Panc1 (cell line): ENCODE measurements at regions not wholly inside any gene's neighbourhood (a gene's known extent, or its start where the extent isn't known, plus 50 kb on each side); places are given as distances from the start of the nearest gene placed in this dataset.

Experiments used
- ATAC-seq: fragments of 200-7000 bp; cut with Tn5 transposase; 2 replicates; pipeline ENCODE4 v1.9.1; 2020; ENCODE audit warnings: mild to moderate bottlenecking, moderate library complexity
- BruUV-seq: library from RNA; stranded (reverse); fragments of 400-500 nt; replicated peaks from 2 replicates; lab custom pipeline; 2021; lab: Mats Ljungman, UMichigan
- CTCF ChIA-PET: fragments of 300-600 bp; sonication (Branson Sonifier 250); formaldehyde crosslinking; loops from one replicate; lab custom pipeline; 2022; ENCODE audit warnings: antibody characterized with exemption; lab: Charles Lee
- POLR2A ChIA-PET: fragments of 300-600 bp; sonication (Branson Sonifier 250); formaldehyde crosslinking; loops from one replicate; lab custom pipeline; 2022; ENCODE audit warnings: antibody characterized with exemption; lab: Charles Lee
- DNase-seq: peaks from one replicate; pipeline ENCODE4 v3.0.0-alpha.2; 2010; ENCODE audit warnings: low read depth, low spot score
- H3K27ac ChIP-seq: 2 replicates; pipeline ENCODE4 v1.5.1; 2011; ENCODE audit warnings: mild to moderate bottlenecking, low read length, inconsistent platforms
- H3K27me3 ChIP-seq: fragments of 200-500 bp; sonication (Bioruptor generic); 2 replicates; pipeline ENCODE4 v1.6.0; 2014; ENCODE audit warnings: low read length, inconsistent platforms; ENCODE audit not compliant: control insufficient read depth, insufficient read depth
- H3K36me3 ChIP-seq: fragments of 200-500 bp; sonication (Bioruptor generic); 2 replicates; pipeline ENCODE4 v1.5.1; 2014; ENCODE audit warnings: inconsistent platforms, mild to moderate bottlenecking, low read length, moderate library complexity; ENCODE audit not compliant: control insufficient read depth, insufficient read depth
- H3K4me1 ChIP-seq: 2 replicates; pipeline ENCODE4 v1.5.1; 2011; ENCODE audit warnings: inconsistent platforms, mild to moderate bottlenecking, low read length, moderate library complexity; ENCODE audit not compliant: control insufficient read depth, insufficient read depth
- H3K4me3 ChIP-seq, 2 experiments: 2 replicates each; pipeline ENCODE4 v1.5.1; 2011 to 2012; ENCODE audit warnings: low read depth in 2 of 2, low read length in 2 of 2, mild to moderate bottlenecking in 2 of 2, inconsistent platforms in 1 of 2, moderate library complexity in 1 of 2
- H3K9me3 ChIP-seq: fragments of 200-500 bp; sonication (Bioruptor generic); 2 replicates; pipeline ENCODE4 v1.5.1; 2014; ENCODE audit warnings: low read depth, mild to moderate bottlenecking, inconsistent platforms, low read length, moderate library complexity; ENCODE audit not compliant: control insufficient read depth, insufficient read depth
- POLR2AphosphoS5 ChIP-seq: IDR thresholded peaks from 2 replicates; pipeline ENCODE4 v1.6.1; 2012; ENCODE audit warnings: mild to moderate bottlenecking, low read depth, low read length, moderate library complexity
- SIN3A ChIP-seq: IDR thresholded peaks from 2 replicates; pipeline ENCODE4 v1.6.1; 2012; ENCODE audit warnings: low read depth, mild to moderate bottlenecking, low read length, moderate library complexity, borderline replicate concordance; ENCODE audit not compliant: insufficient read depth
- TCF7L2 ChIP-seq: IDR thresholded peaks from 2 replicates; pipeline ENCODE4 v1.6.1; 2011; ENCODE audit warnings: mild to moderate bottlenecking, low read depth, low read length, inconsistent platforms
- in situ Hi-C: cut with HindIII; loops from 2 replicates; pipeline ENCODE4 v1.10.0; 2016; ENCODE audit warnings: low sequenced_read_pairs, low pct_unique_long_range_greater_than_20kb
- intact Hi-C: fragments of 100-400 bp; cut with micrococcal nuclease; formaldehyde crosslinking; loops from one replicate; pipeline ENCODE4 v1.10.0; 2022; ENCODE audit not compliant: unreplicated experiment
- TF ChIP-seq, protein P1 (sequence below), 2 experiments: IDR thresholded peaks; 2 replicates each; pipeline ENCODE4 v1.6.1; 2011 to 2012; ENCODE audit warnings: low read depth in 2 of 2, control low read depth in 1 of 2, low read length in 1 of 2, mild to moderate bottlenecking in 1 of 2, moderate library complexity in 1 of 2; ENCODE audit not compliant: insufficient read depth in 1 of 2
- TF ChIP-seq, protein P2 (sequence below): fragments of 450-650 bp; IDR thresholded peaks from 2 replicates; pipeline ENCODE4 v1.5.1; 2017; ENCODE audit warnings: mild to moderate bottlenecking

DNA sequence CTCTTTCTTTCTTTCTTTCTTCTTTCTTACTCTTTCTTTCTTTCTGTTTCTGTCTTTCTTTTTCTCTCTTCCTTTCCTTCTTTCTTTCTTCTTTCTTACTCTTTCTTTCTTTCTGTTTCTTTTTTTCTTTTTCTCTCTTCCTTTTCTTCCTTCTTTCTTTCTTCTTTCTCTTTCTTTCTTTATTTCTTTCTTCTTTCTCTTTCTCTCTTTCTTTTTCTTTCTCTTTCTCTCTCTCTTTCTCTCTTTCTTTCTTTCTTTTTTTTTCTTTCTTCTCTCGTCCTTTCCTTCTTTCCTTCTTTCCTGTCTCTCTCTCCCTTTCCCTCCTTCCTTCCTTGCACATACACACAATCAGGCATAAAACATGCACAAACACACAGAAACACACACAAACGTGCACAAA is 79.3 kb upstream of the SHOX start:
- H3K27me3 ChIP-seq, result no peaks in the 10 kb centered on the region
- ChIA-PET POLR2A (no interaction called here), CTCF (no interaction called here)
- TF ChIP-seq, protein P1, sequence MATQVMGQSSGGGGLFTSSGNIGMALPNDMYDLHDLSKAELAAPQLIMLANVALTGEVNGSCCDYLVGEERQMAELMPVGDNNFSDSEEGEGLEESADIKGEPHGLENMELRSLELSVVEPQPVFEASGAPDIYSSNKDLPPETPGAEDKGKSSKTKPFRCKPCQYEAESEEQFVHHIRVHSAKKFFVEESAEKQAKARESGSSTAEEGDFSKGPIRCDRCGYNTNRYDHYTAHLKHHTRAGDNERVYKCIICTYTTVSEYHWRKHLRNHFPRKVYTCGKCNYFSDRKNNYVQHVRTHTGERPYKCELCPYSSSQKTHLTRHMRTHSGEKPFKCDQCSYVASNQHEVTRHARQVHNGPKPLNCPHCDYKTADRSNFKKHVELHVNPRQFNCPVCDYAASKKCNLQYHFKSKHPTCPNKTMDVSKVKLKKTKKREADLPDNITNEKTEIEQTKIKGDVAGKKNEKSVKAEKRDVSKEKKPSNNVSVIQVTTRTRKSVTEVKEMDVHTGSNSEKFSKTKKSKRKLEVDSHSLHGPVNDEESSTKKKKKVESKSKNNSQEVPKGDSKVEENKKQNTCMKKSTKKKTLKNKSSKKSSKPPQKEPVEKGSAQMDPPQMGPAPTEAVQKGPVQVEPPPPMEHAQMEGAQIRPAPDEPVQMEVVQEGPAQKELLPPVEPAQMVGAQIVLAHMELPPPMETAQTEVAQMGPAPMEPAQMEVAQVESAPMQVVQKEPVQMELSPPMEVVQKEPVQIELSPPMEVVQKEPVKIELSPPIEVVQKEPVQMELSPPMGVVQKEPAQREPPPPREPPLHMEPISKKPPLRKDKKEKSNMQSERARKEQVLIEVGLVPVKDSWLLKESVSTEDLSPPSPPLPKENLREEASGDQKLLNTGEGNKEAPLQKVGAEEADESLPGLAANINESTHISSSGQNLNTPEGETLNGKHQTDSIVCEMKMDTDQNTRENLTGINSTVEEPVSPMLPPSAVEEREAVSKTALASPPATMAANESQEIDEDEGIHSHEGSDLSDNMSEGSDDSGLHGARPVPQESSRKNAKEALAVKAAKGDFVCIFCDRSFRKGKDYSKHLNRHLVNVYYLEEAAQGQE (IDR thresholded peaks at IDR 0.05; ENCODE audit: insufficient read depth in 1 of 2, low read depth in 2 of 2, low read length in 1 of 2), result no peak
- TF ChIP-seq SIN3A (no peak), POLR2AphosphoS5 (no peak), TCF7L2 (no peak)
- TF ChIP-seq, protein P2, sequence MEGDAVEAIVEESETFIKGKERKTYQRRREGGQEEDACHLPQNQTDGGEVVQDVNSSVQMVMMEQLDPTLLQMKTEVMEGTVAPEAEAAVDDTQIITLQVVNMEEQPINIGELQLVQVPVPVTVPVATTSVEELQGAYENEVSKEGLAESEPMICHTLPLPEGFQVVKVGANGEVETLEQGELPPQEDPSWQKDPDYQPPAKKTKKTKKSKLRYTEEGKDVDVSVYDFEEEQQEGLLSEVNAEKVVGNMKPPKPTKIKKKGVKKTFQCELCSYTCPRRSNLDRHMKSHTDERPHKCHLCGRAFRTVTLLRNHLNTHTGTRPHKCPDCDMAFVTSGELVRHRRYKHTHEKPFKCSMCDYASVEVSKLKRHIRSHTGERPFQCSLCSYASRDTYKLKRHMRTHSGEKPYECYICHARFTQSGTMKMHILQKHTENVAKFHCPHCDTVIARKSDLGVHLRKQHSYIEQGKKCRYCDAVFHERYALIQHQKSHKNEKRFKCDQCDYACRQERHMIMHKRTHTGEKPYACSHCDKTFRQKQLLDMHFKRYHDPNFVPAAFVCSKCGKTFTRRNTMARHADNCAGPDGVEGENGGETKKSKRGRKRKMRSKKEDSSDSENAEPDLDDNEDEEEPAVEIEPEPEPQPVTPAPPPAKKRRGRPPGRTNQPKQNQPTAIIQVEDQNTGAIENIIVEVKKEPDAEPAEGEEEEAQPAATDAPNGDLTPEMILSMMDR, result no peak
- H3K4me3 ChIP-seq, result no peak overlapping the region
- DNase-seq, result no peak
- no peaks in the 10 kb centered on the region for H3K9me3 ChIP-seq
- no peaks in the 10 kb centered on the region for H3K36me3 ChIP-seq
- ATAC-seq, result no peak
- intact Hi-C loops, result no loop called here
- BruUV-seq, result no TSS peak
- no peak overlapping the region for H3K27ac ChIP-seq
- in situ Hi-C loops, result no loop called here
- no peaks in the 10 kb centered on the region for H3K4me1 ChIP-seq

DNA sequence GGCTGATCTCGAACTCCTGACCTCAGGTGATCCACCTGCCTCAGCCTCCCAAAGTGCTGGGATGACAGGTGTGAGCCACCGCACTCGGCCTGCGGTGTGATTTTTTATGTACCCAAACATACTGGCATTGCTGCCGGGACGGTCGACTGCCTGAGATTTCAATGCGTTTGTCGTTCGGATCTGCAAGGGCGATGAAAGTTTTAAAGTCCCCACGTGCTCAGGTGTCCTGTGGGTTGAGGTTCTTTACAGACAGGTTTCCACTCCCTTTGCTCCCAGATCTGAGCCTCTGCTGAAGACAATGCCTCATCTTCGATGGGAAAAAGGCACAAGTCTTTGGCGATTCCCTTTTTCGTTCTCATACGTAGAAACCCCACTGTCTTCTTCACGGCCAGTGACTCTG is 78.1 kb upstream of the SHOX start:
- Histone ChIP-seq H3K27me3 (no peaks in the 10 kb centered on the region), H3K9me3 (no peaks in the 10 kb centered on the region), H3K27ac (no peak overlapping the region), H3K4me3 (no peak overlapping the region), H3K4me1 (no peaks in the 10 kb centered on the region), H3K36me3 (no peaks in the 10 kb centered on the region)
- no TSS peak for BruUV-seq
- ATAC-seq (no peak), DNase-seq (no peak)
- in situ Hi-C loops (no loop called here), intact Hi-C loops (no loop called here)
- TF ChIP-seq, protein P1 (IDR thresholded peaks at IDR 0.05; ENCODE audit: insufficient read depth in 1 of 2, low read depth in 2 of 2, low read length in 1 of 2), result no peak
- TF ChIP-seq TCF7L2, result no peak
- TF ChIP-seq SIN3A, result no peak
- TF ChIP-seq POLR2AphosphoS5, result no peak
- TF ChIP-seq, protein P2, result no peak
- POLR2A ChIA-PET, result no interaction called here
- CTCF ChIA-PET, result no interaction called here
